ENCODE measurements at regions not wholly inside any gene's neighbourhood (a gene's known extent, or its start where the extent isn't known, plus 50 kb on each side); places are given as distances from the start of the nearest gene placed in this dataset.

DNA sequence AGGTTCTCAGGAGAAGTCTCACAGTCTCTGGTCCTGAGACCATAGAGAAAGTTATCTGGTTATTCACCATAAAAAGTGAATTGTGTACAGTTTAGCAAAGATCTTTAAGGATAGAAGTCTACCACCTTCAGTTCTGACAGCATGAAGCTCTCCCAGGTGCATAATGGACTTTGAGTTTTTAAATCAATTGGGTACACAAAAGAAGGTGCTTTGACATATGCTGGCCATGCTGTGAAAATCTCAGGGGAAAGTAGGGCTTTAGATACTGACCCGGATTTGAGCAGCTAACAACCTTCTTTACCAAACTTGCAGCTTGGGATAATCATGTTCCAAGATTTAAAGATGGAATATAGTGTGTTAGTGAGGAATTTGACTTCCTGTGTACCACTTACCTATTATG lies 264.2 kb downstream of the ZSWIM6 start:
- H3K9ac ChIP-seq (ENCODE audit: low read length): no peak overlapping the region
- no peak overlapping the region for H3K4me3 ChIP-seq (ENCODE audit: low read length)
- no peaks in the 10 kb centered on the region for H3K36me3 ChIP-seq (ENCODE audit: control insufficient read depth, low read depth, low read length)
- no peaks in the 10 kb centered on the region for H3K4me1 ChIP-seq (ENCODE audit: control insufficient read depth, low read depth, low read length)
- H3K27me3 ChIP-seq (ENCODE audit: control insufficient read depth, insufficient read depth, low read length): no peaks in the 10 kb centered on the region
- H3K9me3 ChIP-seq (ENCODE audit: control insufficient read depth, low read depth, low read length): no peaks in the 10 kb centered on the region
- H3K27ac ChIP-seq (ENCODE audit: low read length): no peak overlapping the region

DNA sequence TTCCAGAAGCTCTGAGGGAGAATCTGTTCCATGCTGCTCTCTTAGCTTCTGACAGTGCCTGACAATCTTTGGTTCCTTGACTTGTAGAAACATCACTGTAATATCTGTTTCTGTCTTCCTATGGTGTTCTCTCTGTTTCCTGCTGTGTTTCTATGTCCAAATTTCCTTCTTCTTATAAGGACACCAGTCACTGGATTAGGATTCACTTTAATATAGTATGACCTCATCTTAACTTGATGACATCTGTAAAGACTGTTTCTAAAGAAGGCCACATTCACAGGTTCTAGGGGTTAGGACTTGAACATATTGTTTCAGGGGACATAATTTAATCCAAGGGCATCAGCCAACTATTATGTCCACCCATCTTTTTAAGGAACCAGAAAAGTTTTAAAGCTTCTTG lies 265.6 kb downstream of the ZSWIM6 start:
- H3K9me3 ChIP-seq (ENCODE audit: control insufficient read depth, low read depth, low read length): no peaks in the 10 kb centered on the region
- no peaks in the 10 kb centered on the region for H3K27me3 ChIP-seq (ENCODE audit: control insufficient read depth, insufficient read depth, low read length)
- H3K9ac ChIP-seq (ENCODE audit: low read length): no peak overlapping the region
- no peaks in the 10 kb centered on the region for H3K36me3 ChIP-seq (ENCODE audit: control insufficient read depth, low read depth, low read length)
- no peak overlapping the region for H3K27ac ChIP-seq (ENCODE audit: low read length)
- no peak overlapping the region for H3K4me3 ChIP-seq (ENCODE audit: low read length)
- H3K4me1 ChIP-seq (ENCODE audit: control insufficient read depth, low read depth, low read length): no peaks in the 10 kb centered on the region

GRCh38 chr5:61598126-61598525 lies 266.1 kb downstream of the ZSWIM6 start:
- Histone ChIP-seq H3K27ac (ENCODE audit: low read length) (no peak overlapping the region), H3K9ac (ENCODE audit: low read length) (no peak overlapping the region), H3K4me3 (ENCODE audit: low read length) (no peak overlapping the region), H3K9me3 (ENCODE audit: control insufficient read depth, low read depth, low read length) (no peaks in the 10 kb centered on the region), H3K4me1 (ENCODE audit: control insufficient read depth, low read depth, low read length) (no peaks in the 10 kb centered on the region), H3K36me3 (ENCODE audit: control insufficient read depth, low read depth, low read length) (no peaks in the 10 kb centered on the region), H3K27me3 (ENCODE audit: control insufficient read depth, insufficient read depth, low read length) (no peaks in the 10 kb centered on the region)

DNA sequence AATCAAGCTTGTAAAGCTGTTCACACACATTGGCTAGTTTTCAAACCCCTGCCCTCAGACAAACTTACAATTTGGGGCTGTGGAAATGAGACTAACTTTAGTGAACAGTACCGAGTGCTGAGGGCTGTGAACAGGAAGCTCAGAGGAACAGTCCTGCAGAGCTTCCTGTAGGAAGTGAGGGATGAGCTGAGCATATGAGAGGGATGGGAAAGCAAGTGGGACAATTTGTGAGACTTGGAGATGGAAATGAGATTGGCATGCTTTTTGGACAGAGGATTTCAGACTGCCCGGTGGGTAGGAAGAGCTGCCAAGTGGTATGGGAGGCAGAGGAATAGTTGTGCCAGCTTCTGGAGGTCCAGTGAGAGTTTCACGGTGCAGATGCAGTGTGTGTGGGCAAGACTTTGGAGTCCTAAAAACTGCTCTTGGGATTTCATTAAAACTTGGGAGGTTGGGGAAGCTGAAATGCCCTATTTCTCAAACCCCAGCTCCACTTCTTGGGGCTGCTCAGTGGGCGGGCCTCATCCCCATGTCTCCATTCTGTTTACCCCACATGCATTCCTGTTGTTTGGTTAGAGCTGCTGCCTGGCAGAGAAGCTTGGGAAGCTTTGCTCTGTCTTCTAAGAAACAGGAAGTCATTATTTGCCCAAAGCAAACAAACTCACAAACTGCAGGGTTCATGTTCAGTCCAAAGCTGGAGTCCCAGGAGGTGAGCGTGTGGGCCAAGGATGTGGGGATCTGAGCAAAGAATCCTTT lies 267.5 kb downstream of the ZSWIM6 start:
- Histone ChIP-seq H3K4me1 (ENCODE audit: control insufficient read depth, low read depth, low read length) (no peaks in the 10 kb centered on the region), H3K27me3 (ENCODE audit: control insufficient read depth, insufficient read depth, low read length) (no peaks in the 10 kb centered on the region), H3K4me3 (ENCODE audit: low read length) (no peak overlapping the region), H3K9me3 (ENCODE audit: control insufficient read depth, low read depth, low read length) (no peaks in the 10 kb centered on the region), H3K36me3 (ENCODE audit: control insufficient read depth, low read depth, low read length) (no peaks in the 10 kb centered on the region), H3K9ac (ENCODE audit: low read length) (no peak overlapping the region), H3K27ac (ENCODE audit: low read length) (no peak overlapping the region)

GRCh38 chr5:61600123-61600444 lies 268.0 kb downstream of the ZSWIM6 start:
- no peaks in the 10 kb centered on the region for H3K4me1 ChIP-seq (ENCODE audit: control insufficient read depth, low read depth, low read length)
- H3K9me3 ChIP-seq (ENCODE audit: control insufficient read depth, low read depth, low read length): no peaks in the 10 kb centered on the region
- no peaks in the 10 kb centered on the region for H3K36me3 ChIP-seq (ENCODE audit: control insufficient read depth, low read depth, low read length)
- H3K27ac ChIP-seq (ENCODE audit: low read length): no peak overlapping the region
- no peaks in the 10 kb centered on the region for H3K27me3 ChIP-seq (ENCODE audit: control insufficient read depth, insufficient read depth, low read length)
- no peak overlapping the region for H3K9ac ChIP-seq (ENCODE audit: low read length)
- H3K4me3 ChIP-seq (ENCODE audit: low read length): no peak overlapping the region

- Histone ChIP-seq H3K36me3 (ENCODE audit: control insufficient read depth, low read depth, low read length) (no peaks in the 10 kb centered on the region), H3K27me3 (ENCODE audit: control insufficient read depth, insufficient read depth, low read length) (no peaks in the 10 kb centered on the region), H3K9ac (ENCODE audit: low read length) (no peak overlapping the region), H3K4me3 (ENCODE audit: low read length) (no peak overlapping the region), H3K9me3 (ENCODE audit: control insufficient read depth, low read depth, low read length) (no peaks in the 10 kb centered on the region), H3K27ac (ENCODE audit: low read length) (no peak overlapping the region), H3K4me1 (ENCODE audit: control insufficient read depth, low read depth, low read length) (no peaks in the 10 kb centered on the region)
Measured at GRCh38 chr5:61600945-61601511, 269.0 kb downstream of the ZSWIM6 start.

DNA sequence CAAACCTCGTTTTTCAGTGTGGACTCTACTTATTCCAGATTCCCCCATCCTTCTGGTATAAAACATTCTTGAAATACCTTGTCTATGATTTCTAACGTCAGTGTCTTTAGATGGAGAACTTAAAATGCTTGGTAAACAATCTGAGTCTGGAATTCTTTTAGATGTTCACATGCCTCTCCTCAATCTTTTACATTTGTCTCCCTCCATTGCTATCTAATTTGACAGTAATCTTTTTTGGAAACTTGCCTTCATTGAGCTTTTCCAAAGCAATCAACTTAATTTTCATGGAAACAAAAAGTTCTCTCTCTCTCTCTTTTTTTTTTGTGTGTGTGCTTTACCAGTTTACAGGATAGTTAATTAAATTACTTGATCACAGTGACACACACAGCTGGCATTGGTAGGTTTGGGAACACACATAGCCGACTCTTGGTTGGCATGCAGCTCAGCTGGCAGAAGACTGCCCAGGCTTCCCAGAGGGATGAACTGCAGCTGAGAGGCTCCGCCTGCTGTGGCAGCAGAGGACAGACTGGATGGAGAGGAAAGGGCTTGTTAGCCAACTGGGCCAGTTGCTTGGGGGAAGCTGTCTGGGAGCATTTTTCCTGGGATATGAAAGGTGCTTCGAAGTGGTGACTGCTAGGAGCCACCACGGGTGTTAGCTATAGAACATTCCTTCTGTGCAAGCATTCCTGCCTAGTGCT lies 271.3 kb downstream of the ZSWIM6 start:
- Histone ChIP-seq H3K9ac (ENCODE audit: low read length) (no peak overlapping the region), H3K27ac (ENCODE audit: low read length) (no peak overlapping the region), H3K4me3 (ENCODE audit: low read length) (no peak overlapping the region), H3K27me3 (ENCODE audit: control insufficient read depth, insufficient read depth, low read length) (no peaks in the 10 kb centered on the region), H3K9me3 (ENCODE audit: control insufficient read depth, low read depth, low read length) (no peaks in the 10 kb centered on the region), H3K4me1 (ENCODE audit: control insufficient read depth, low read depth, low read length) (no peaks in the 10 kb centered on the region), H3K36me3 (ENCODE audit: control insufficient read depth, low read depth, low read length) (no peaks in the 10 kb centered on the region)

DNA sequence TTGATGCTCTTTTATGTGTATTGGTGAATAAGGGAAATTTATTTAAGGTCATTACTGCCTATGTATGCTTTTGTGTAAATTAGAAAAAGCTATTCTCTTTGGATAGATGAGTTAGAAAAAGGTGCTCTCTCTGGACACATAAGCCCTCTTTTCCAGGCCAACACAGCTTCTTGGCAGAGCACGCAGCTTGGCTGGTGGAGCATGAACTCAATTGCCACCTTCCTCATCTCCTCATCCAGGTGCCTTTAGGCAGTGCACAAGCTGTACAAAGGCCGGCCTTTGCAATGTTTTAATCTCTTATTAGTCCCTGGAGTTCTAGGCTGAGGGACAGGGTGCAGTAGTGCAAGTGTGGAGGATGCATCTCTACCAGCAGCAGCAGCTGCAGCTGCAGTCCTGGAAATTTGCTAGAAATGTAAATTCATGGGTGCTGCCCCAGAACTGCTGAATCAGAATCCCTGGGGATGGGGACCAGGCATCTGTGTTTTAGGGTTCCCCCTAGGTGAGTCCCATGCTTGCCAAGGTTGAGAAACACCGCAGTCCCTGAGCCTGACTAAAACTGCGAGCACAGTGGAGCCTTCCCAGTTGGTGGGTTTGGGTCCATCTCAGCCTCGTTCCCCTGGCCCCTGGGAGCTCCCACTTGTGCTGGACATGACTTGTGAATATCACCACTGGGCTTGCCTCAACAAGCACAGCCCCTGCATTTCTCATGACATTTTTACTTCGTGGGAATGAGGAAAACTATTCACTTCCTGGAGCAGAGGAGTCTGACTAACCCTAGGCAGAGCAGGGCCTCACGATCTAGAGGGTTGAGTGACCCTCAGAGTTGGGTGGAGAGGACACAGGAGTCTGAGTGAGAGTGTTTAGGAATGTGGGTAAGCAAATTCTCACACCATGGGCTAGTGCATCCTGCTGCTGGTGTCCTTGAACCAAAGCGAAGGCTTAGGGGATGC lies 272.3 kb downstream of the ZSWIM6 start:
- H3K4me3 ChIP-seq (ENCODE audit: low read length): no peak overlapping the region
- no peaks in the 10 kb centered on the region for H3K36me3 ChIP-seq (ENCODE audit: control insufficient read depth, low read depth, low read length)
- H3K27ac ChIP-seq (ENCODE audit: low read length): no peak overlapping the region
- no peaks in the 10 kb centered on the region for H3K27me3 ChIP-seq (ENCODE audit: control insufficient read depth, insufficient read depth, low read length)
- H3K9ac ChIP-seq (ENCODE audit: low read length): no peak overlapping the region
- no peaks in the 10 kb centered on the region for H3K4me1 ChIP-seq (ENCODE audit: control insufficient read depth, low read depth, low read length)
- no peaks in the 10 kb centered on the region for H3K9me3 ChIP-seq (ENCODE audit: control insufficient read depth, low read depth, low read length)

DNA sequence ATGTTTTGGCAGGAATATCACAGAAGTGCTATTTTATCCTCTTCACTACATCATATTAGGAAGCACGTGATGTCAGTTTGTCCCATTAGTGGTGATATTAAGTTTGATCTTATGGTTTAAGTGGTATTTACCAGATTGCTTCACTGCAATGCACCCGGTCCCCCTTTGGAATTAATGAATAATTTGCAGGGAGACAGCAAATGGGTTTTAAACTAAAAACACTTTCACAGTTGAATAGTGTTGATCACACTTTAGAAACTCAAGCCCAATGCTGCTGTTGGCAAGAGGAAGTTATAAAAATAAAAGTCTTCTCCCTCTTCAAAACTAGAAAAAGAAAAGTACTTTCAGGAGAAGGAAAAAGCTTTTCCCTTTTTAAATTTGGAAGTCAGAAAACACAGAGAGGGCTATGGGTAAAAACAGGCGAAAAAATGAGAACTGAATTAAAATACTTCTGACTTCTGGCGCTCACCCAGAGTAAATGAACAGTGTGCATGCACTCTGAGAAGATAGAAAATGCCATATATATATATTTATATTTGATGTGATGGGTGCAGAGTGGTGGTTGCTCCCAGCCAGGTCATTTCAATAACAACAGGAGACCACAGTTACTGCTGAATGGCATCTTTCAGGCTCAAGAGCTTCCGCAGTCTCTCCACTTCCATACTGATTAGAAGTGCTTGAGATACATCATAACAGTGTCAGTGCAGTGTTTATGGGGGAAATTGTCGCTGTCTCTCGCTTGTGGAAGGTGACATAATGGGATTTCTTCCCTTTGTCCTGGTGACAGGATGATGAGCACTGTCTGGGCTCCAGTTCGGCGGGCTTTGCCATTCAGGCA lies 278.0 kb downstream of the ZSWIM6 start:
- Histone ChIP-seq H3K9ac (ENCODE audit: low read length) (no peak overlapping the region), H3K36me3 (ENCODE audit: control insufficient read depth, low read depth, low read length) (no peaks in the 10 kb centered on the region), H3K4me3 (ENCODE audit: low read length) (no peak overlapping the region), H3K9me3 (ENCODE audit: control insufficient read depth, low read depth, low read length) (no peaks in the 10 kb centered on the region), H3K27me3 (ENCODE audit: control insufficient read depth, insufficient read depth, low read length) (no peaks in the 10 kb centered on the region), H3K4me1 (ENCODE audit: control insufficient read depth, low read depth, low read length) (peaks cover 10% of the 10 kb centered on the region), H3K27ac (ENCODE audit: low read length) (no peak overlapping the region)

DNA sequence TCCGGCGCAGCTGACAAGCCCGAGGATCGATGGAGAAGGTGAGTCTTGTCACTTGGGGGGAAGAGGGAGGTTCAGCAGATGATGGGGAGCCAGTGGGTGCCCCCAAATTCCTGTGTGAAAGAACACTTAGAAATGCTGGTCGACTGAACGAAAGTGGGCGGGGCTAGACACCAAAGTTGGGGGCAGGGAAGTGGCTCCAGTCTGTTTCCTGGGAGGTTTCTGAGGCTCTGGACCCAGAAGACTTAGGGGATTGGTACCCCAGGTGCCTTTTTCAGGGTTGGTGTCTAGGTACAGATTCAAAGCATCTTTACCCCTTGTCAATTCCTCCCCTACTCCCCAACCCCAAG lies 278.6 kb downstream of the ZSWIM6 start:
- Histone ChIP-seq H3K27ac (ENCODE audit: low read length) (no peak overlapping the region), H3K9me3 (ENCODE audit: control insufficient read depth, low read depth, low read length) (no peaks in the 10 kb centered on the region), H3K4me1 (ENCODE audit: control insufficient read depth, low read depth, low read length) (peaks cover 10% of the 10 kb centered on the region), H3K4me3 (ENCODE audit: low read length) (no peak overlapping the region), H3K27me3 (ENCODE audit: control insufficient read depth, insufficient read depth, low read length) (no peaks in the 10 kb centered on the region), H3K36me3 (ENCODE audit: control insufficient read depth, low read depth, low read length) (no peaks in the 10 kb centered on the region), H3K9ac (ENCODE audit: low read length) (no peak overlapping the region)

- Histone ChIP-seq H3K4me1 (ENCODE audit: control insufficient read depth, low read depth, low read length) (peaks cover 10% of the 10 kb centered on the region), H3K4me3 (ENCODE audit: low read length) (no peak overlapping the region), H3K27me3 (ENCODE audit: control insufficient read depth, insufficient read depth, low read length) (no peaks in the 10 kb centered on the region), H3K9ac (ENCODE audit: low read length) (no peak overlapping the region), H3K36me3 (ENCODE audit: control insufficient read depth, low read depth, low read length) (no peaks in the 10 kb centered on the region), H3K9me3 (ENCODE audit: control insufficient read depth, low read depth, low read length) (no peaks in the 10 kb centered on the region), H3K27ac (ENCODE audit: low read length) (no peak overlapping the region)
Measured at GRCh38 chr5:61612431-61612830, 280.4 kb downstream of the ZSWIM6 start.
